ENCODE measurements at regions not wholly inside any gene's neighbourhood (a gene's known extent, or its start where the extent isn't known, plus 50 kb on each side); places are given as distances from the start of the nearest gene placed in this dataset.
A peak's percentile ranks its signal among the peaks of the same experiment; 100 is the strongest.

- no peak for TF ChIP-seq EZH2 (IDR thresholded peaks at IDR 0.05; ENCODE audit: low read depth, unreplicated experiment)
- TF ChIP-seq CTCF (conservative IDR thresholded peaks at IDR 0.05; ENCODE audit: low read depth in 2 of 2): 0 out of 4 replicates have a peak, but pooled peaks of 1 of the 2 experiments have one; percentile 16
- TF ChIP-seq POLR2AphosphoS5 (IDR thresholded peaks at IDR 0.05; ENCODE audit: low read depth): no peak
- no peak for TF ChIP-seq ETS1 (IDR thresholded peaks at IDR 0.05)
- TF ChIP-seq CREB1 (CRISPR knock-in tag; IDR thresholded peaks at IDR 0.05; ENCODE audit: low read depth): no peak
Observed at GRCh38 chr21:24727803-24728440, 879.4 kb downstream of the MRPL39 start.

All from GM23338 (cell line).